ENCODE measurements at regions not wholly inside any gene's neighbourhood (a gene's known extent, or its start where the extent isn't known, plus 50 kb on each side); places are given as distances from the start of the nearest gene placed in this dataset.

DNA sequence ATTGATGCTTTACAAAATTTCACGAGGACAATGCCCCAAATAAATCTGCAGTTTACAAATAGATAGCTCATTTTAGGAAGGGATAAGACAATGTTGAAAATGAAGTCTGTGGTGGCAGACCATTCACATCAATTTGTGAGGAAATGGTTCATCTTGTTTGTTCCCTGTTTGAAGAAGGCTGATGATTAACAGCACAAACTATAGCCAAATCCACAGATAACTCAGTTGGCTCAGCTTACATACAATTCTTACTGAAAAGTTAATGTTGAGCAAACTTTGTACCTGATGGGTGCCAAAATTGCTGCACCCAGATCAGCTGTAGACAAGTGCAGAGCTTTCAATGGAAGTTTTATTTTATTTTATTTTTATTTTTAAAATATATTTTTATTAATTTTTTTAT lies 763.9 kb downstream of the DOK5 start:
- TF ChIP-seq CTCF (IDR thresholded peaks at IDR 0.05), result no peak
- no peak for TF ChIP-seq POLR2A (IDR thresholded peaks at IDR 0.05; ENCODE audit: low read depth)
- no peak for TF ChIP-seq EP300 (IDR thresholded peaks at IDR 0.05)

Data from esophagus muscularis mucosa (tissue), 4 donors.